ENCODE measurements at regions not wholly inside any gene's neighbourhood (a gene's known extent, or its start where the extent isn't known, plus 50 kb on each side); places are given as distances from the start of the nearest gene placed in this dataset.

- TF ChIP-seq GATA2 (IDR thresholded peaks at IDR 0.05; ENCODE audit: low read depth, low read length) (no peak), GATA3 (IDR thresholded peaks at IDR 0.05; ENCODE audit: low read depth, low read length) (no peak)
Measured at GRCh38 chr7:109663806-109664205, 1094.1 kb downstream of the DNAJB9 start.

All from SH-SY5Y (cell line).